DND-41 (cell line): ENCODE measurements at regions not wholly inside any gene's neighbourhood (a gene's known extent, or its start where the extent isn't known, plus 50 kb on each side); places are given as distances from the start of the nearest gene placed in this dataset.

ENCODE experiments used
- ATAC-seq: fragments of 200-7000 bp; cut with Tn5 transposase; 3 replicates; pipeline ENCODE4 v1.9.1; 2021; ENCODE audit warnings: low read depth; ENCODE audit not compliant: insufficient read depth
- DNase-seq: peaks from one replicate; pipeline ENCODE4 v3.0.0-alpha.2; 2020
- H2AFZ ChIP-seq: 2 replicates; pipeline ENCODE4 v1.6.0; 2012; ENCODE audit warnings: low read depth, low read length
- H3K27ac ChIP-seq: 2 replicates; pipeline ENCODE4 v1.5.1; 2012; ENCODE audit warnings: low read length, inconsistent platforms
- H3K27me3 ChIP-seq: fragments of 200-600 bp; sonication (generic); 2 replicates; pipeline ENCODE4 v1.6.0; 2012; ENCODE audit warnings: low read length, mild to moderate bottlenecking, inconsistent platforms; ENCODE audit not compliant: insufficient read depth, poor library complexity
- H3K36me3 ChIP-seq: 2 replicates; pipeline ENCODE4 v1.5.1; 2012; ENCODE audit warnings: low read length, inconsistent platforms; ENCODE audit not compliant: insufficient read depth
- H3K4me1 ChIP-seq: 2 replicates; pipeline ENCODE4 v1.5.1; 2012; ENCODE audit warnings: mild to moderate bottlenecking, low read length; ENCODE audit not compliant: insufficient read depth
- H3K4me2 ChIP-seq: 2 replicates; pipeline ENCODE4 v1.6.0; 2012; ENCODE audit warnings: mild to moderate bottlenecking, moderate library complexity, low read length, inconsistent platforms; ENCODE audit not compliant: insufficient read depth
- H3K4me3 ChIP-seq, 2 experiments: fragments of 200-600 bp in 1 of 2; shearing (Covaris generic) in 1 of 2; 2 replicates each; pipeline ENCODE4 v1.5.1; 2012 to 2016; ENCODE audit warnings: inconsistent platforms in 2 of 2, low read length in 2 of 2, mild to moderate bottlenecking in 2 of 2, low read depth in 1 of 2, moderate library complexity in 1 of 2
- H3K79me2 ChIP-seq: 2 replicates; pipeline ENCODE4 v1.6.0; 2012; ENCODE audit warnings: low read length, inconsistent platforms; ENCODE audit not compliant: insufficient read depth
- H3K9ac ChIP-seq: 2 replicates; pipeline ENCODE4 v1.6.0; 2012; ENCODE audit warnings: low read depth, mild to moderate bottlenecking, inconsistent platforms, low read length, moderate library complexity
- H3K9me3 ChIP-seq: 2 replicates; pipeline ENCODE4 v1.5.1; 2012; ENCODE audit warnings: low read length, moderate library complexity, mild to moderate bottlenecking, inconsistent platforms; ENCODE audit not compliant: insufficient read depth, severe bottlenecking
- H4K20me1 ChIP-seq: 2 replicates; pipeline ENCODE4 v1.6.0; 2012; ENCODE audit warnings: low read length; ENCODE audit not compliant: insufficient read depth
- CTCF ChIP-seq: IDR thresholded peaks from 2 replicates; pipeline ENCODE4 v1.5.1; 2012; ENCODE audit warnings: borderline replicate concordance, low read length, moderate library complexity, mild to moderate bottlenecking; ENCODE audit not compliant: poor library complexity, severe bottlenecking; ENCODE audit errors: extremely low read depth
- EZH2 ChIP-seq: IDR thresholded peaks from 3 replicates; pipeline ENCODE4 v1.6.1; 2012; ENCODE audit warnings: borderline replicate concordance, low read depth, mild to moderate bottlenecking, moderate library complexity, low read length, inconsistent platforms; ENCODE audit not compliant: severe bottlenecking

GRCh38 chr22:48332438-48333322 lies 1495.0 kb downstream of the BRD1 start:
- DNase-seq, result no peak
- H3K27ac ChIP-seq, result no peak overlapping the region
- H3K36me3 ChIP-seq, result no peaks in the 10 kb centered on the region
- H3K4me2 ChIP-seq, result no peak overlapping the region
- no peaks in the 10 kb centered on the region for H3K4me1 ChIP-seq
- ATAC-seq, result no peak
- TF ChIP-seq EZH2 (no peak), CTCF (no peak)
- no peak overlapping the region for H3K9ac ChIP-seq
- H3K27me3 ChIP-seq, result no peaks in the 10 kb centered on the region
- H2AFZ ChIP-seq, result no peak overlapping the region
- peaks cover 8% of the 10 kb centered on the region for H3K9me3 ChIP-seq
- H3K79me2 ChIP-seq, result no peaks in the 10 kb centered on the region
- H3K4me3 ChIP-seq, result no peak overlapping the region
- no peaks in the 10 kb centered on the region for H4K20me1 ChIP-seq

GRCh38 chr22:48331691-48332220 lies 1495.9 kb downstream of the BRD1 start:
- no peak overlapping the region for H3K9ac ChIP-seq
- H3K9me3 ChIP-seq, result peaks cover 8% of the 10 kb centered on the region
- H2AFZ ChIP-seq, result no peak overlapping the region
- no peaks in the 10 kb centered on the region for H3K27me3 ChIP-seq
- H3K27ac ChIP-seq, result no peak overlapping the region
- no peak overlapping the region for H3K4me2 ChIP-seq
- no peaks in the 10 kb centered on the region for H3K36me3 ChIP-seq
- no peaks in the 10 kb centered on the region for H3K4me1 ChIP-seq
- no peak overlapping the region for H3K4me3 ChIP-seq
- no peaks in the 10 kb centered on the region for H4K20me1 ChIP-seq
- peak; percentile 8 for TF ChIP-seq CTCF
- TF ChIP-seq EZH2, result no peak
- DNase-seq (no peak), ATAC-seq (no peak)
- no peaks in the 10 kb centered on the region for H3K79me2 ChIP-seq

GRCh38 chr22:48331266-48331665 lies 1496.4 kb downstream of the BRD1 start:
- Histone ChIP-seq H3K4me1 (no peaks in the 10 kb centered on the region), H3K9ac (no peak overlapping the region), H4K20me1 (no peaks in the 10 kb centered on the region), H3K4me3 (no peak overlapping the region), H3K4me2 (no peak overlapping the region), H3K27ac (no peak overlapping the region), H3K36me3 (no peaks in the 10 kb centered on the region), H2AFZ (no peak overlapping the region), H3K9me3 (peaks cover 8% of the 10 kb centered on the region), H3K79me2 (no peaks in the 10 kb centered on the region), H3K27me3 (no peaks in the 10 kb centered on the region)
- ATAC-seq, result no peak
- TF ChIP-seq EZH2, result no peak
- TF ChIP-seq CTCF, result no peak
- no peak for DNase-seq
